Lower leg skin (tissue), 4 donors: ENCODE measurements at regions not wholly inside any gene's neighbourhood (a gene's known extent, or its start where the extent isn't known, plus 50 kb on each side); places are given as distances from the start of the nearest gene placed in this dataset.
"Not testable (repeated sequence)": the region's sequence is repeated elsewhere in the genome, so short reads cannot be mapped to it uniquely, and the experiment has no call there.

ENCODE experiments used
- DNase-seq, 2 donors: peaks; one replicate each; pipeline ENCODE4 v3.0.0-alpha.2; 2019; ENCODE audit warnings: low spot score in 2 of 2
- H3K4me3 ChIP-seq: fragments of 200-600 bp; sonication (generic); 2 replicates; pipeline ENCODE4 v1.5.1; 2017; ENCODE audit warnings: mild to moderate bottlenecking, low read depth; ENCODE audit not compliant: poor library complexity, severe bottlenecking
- CTCF ChIP-seq, 3 donors: fragments of 450-650 bp; IDR thresholded peaks; one replicate each; pipeline ENCODE4 v1.5.1; 2016; ENCODE audit warnings: antibody characterized with exemption in 3 of 3, mild to moderate bottlenecking in 3 of 3, moderate library complexity in 2 of 3
- POLR2A ChIP-seq, 2 donors: fragments of 450-650 bp; IDR thresholded peaks; one replicate each; pipeline ENCODE4 v1.6.1; 2016 to 2017; ENCODE audit warnings: antibody characterized with exemption in 2 of 2, mild to moderate bottlenecking in 1 of 2, moderate library complexity in 1 of 2
- WGBS, 2 donors: methylation state at CpG; one replicate each; pipeline ENCODE4 v1.1.5; 2018; 5-methylcytosine and 5-hydroxymethylcytosine counted together
- intact Hi-C: fragments of 100-400 bp; cut with DNase I; formaldehyde crosslinking; loops from one replicate; pipeline ENCODE4 v1.15.0; 2023; ENCODE audit warnings: low total_unique reads

GRCh38 chr14:56998728-56999127 is 188.4 kb upstream of the OTX2 start:
- DNase-seq: no peak
- TF ChIP-seq POLR2A (IDR thresholded peaks at IDR 0.05): no peak
- TF ChIP-seq CTCF (IDR thresholded peaks at IDR 0.05): no peak
- WGBS, 2 donors: 74 to 83% methylated on average over 1 of the region's 1 CpG
- no peak overlapping the region for H3K4me3 ChIP-seq
- intact Hi-C loops: no loop called here

- intact Hi-C loops: no loop called here
- TF ChIP-seq CTCF (IDR thresholded peaks at IDR 0.05) (no peak), POLR2A (IDR thresholded peaks at IDR 0.05) (no peak)
- H3K4me3 ChIP-seq: no peak overlapping the region
These were observed 186.6 kb upstream of the OTX2 start for GRCh38 chr14:56996721-56997399.

GRCh38 chr14:56995010-56995409 is 184.7 kb upstream of the OTX2 start:
- TF ChIP-seq POLR2A (IDR thresholded peaks at IDR 0.05) (no peak), CTCF (IDR thresholded peaks at IDR 0.05) (no peak)
- intact Hi-C loops: no loop called here
- DNase-seq: no peak
- WGBS, 2 donors: 43 to 61% methylated on average over 2 of the region's 2 CpGs
- H3K4me3 ChIP-seq: no peak overlapping the region

More at GRCh38 chr14:56996721-56997399, 186.6 kb upstream of the OTX2 start:
- 58 to 65% methylated on average over 10 of the region's 10 CpGs for WGBS, 2 donors
- DNase-seq: no peak

GRCh38 chr14:56992332-56992820 is 182.1 kb upstream of the OTX2 start:
- intact Hi-C loops: no loop called here
- 83 to 92% methylated on average over 19 of the region's 19 CpGs for WGBS, 2 donors
- DNase-seq: no peak
- no peak overlapping the region for H3K4me3 ChIP-seq
- TF ChIP-seq CTCF (IDR thresholded peaks at IDR 0.05) (no peak), POLR2A (IDR thresholded peaks at IDR 0.05) (no peak)

- intact Hi-C loops, DNase-seq: not testable (repeated sequence)
- 92 to 95% methylated on average over 16 to 21 of the region's 41 CpGs for WGBS, 2 donors
These were observed 180.8 kb upstream of the OTX2 start for GRCh38 chr14:56990991-56991627.

GRCh38 chr14:56989359-56989758 is 179.1 kb upstream of the OTX2 start:
- 51 to 64% methylated on average over 5 of the region's 5 CpGs for WGBS, 2 donors
- H3K4me3 ChIP-seq: no peak overlapping the region
- no peak for TF ChIP-seq CTCF (IDR thresholded peaks at IDR 0.05)
- TF ChIP-seq POLR2A (IDR thresholded peaks at IDR 0.05): no peak
- intact Hi-C loops: no loop called here
- DNase-seq: no peak

More at GRCh38 chr14:56990991-56991627, 180.8 kb upstream of the OTX2 start:
- not testable (repeated sequence) for H3K4me3 ChIP-seq
